Forelimb muscle (tissue), 1 donor: ENCODE measurements at regions not wholly inside any gene's neighbourhood (a gene's known extent, or its start where the extent isn't known, plus 50 kb on each side); places are given as distances from the start of the nearest gene placed in this dataset.

ENCODE experiments used
- DNase-seq: peaks from one replicate; pipeline ENCODE4 v3.0.0-alpha.2; 2013; ENCODE audit warnings: low read depth

DNA sequence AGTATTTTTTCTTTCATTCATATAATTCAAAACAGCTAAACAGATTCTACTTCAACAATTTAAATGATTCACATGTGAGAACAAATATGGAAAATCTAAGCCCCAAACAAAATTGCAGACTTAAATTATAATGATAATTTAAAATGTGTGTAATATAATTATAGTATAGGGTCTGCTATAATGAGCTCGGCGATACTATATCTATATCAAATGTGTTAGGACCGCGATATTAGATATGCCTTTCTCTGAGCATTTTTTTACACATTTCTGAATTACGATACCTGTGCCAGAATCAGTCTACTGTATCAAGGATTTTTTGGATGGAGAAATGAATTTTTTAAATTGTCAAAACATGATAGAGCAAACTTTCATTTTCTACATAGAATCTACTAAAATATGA lies 808.8 kb upstream of the POU3F3 start:
- DNase-seq = no peak

- DNase-seq = no peak
Measured at GRCh38 chr2:104046466-104046865, 807.4 kb upstream of the POU3F3 start.

DNA sequence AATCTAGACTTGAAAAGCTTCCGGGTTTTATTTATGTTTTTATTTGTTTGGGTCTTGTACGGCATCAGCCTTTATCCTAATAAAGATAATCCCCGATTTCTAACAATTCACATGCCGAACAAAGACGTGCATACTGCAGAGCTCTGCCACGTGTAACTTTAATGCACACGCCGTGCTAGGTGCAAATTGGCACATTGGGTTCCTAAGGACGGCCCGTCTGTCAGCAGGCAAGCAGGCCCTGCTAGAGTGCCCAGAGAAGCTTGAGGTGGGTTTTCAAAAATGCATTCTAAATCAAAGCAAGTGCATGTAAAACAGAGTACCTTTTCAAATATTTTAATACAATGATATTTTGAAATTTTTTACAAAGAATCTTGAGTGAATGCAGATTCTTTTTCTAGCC lies 806.4 kb upstream of the POU3F3 start:
- no peak for DNase-seq

DNA sequence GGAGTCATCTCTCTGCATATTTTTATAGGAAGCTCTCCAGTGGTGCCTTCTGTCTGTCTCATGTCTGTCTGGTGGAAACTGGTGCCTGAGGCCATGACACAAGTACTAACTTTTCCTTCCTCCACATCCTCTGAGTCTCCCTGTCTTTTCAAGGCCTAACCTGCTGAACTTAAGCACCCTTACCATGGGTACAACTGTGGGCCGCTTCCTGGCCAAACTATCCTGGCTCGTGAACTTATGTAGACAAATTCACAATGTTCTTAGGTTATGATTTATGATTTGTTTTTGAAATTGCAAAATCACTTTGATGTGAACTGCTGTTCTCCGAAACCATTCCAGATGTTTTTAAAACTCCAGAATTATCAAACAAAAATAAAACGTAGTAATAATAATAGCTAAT lies 804.5 kb upstream of the POU3F3 start:
- DNase-seq = no peak

DNA sequence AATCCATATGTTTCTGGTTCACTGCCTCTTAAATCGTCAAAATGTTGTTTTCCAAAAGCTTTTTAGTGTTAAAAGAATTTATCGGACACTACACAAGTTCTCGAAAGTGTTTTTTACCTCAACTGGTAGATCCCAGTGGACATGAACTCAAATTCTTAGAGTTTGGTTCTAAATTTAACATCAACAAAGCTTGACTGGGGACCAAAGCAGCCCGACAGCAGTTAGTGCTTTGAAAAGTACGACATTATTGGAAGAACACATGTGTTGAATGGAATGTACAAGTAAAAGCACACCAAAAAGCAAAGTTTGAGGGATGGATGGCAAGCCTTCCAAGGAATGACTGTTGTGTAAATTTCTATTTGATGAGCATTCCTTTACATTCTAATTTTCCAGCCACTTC lies 803.9 kb upstream of the POU3F3 start:
- no peak for DNase-seq

- no peak for DNase-seq
Measured at GRCh38 chr2:104050656-104051242, 803.2 kb upstream of the POU3F3 start.

DNA sequence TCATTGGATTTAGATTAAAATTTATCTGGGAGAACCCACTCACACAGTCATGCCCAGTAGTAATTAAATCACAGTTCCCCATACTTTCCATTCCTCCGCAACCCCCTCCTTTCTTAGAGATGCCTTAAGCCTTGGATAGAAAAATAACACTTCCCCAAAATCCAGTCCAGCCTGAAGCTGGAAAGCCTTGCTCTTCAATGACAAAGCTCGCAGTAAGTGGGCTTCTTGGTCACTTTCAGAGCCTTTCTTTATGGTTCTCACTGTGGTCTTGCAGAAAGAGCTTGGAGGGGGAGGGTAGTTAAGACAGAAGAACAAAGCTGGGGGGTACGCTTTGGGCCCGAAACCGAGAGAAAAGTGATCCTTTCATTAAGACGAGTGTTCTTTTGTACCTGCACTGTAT lies 802.1 kb upstream of the POU3F3 start:
- no peak for DNase-seq

DNA sequence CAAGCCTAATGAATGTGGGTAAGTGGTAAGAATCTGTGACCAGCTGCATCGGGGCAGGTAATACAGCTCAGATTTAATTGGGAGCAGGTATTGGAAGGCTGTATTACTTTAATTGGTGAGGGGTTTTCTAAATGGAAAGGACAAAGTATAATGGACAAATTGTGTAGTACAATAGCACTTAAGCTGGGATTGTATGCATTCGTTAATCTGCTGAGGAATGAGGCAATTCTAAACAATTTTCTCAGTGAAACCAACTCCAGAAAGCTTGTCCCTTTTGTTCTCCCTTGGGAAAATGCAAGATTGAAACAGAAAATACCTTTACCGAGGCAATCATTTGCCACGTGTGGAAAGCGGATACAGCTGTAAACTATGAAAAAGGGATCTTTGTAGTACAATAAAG lies 801.6 kb upstream of the POU3F3 start:
- no peak for DNase-seq

GRCh38 chr2:104056451-104056850 lies 797.5 kb upstream of the POU3F3 start:
- no peak for DNase-seq

GRCh38 chr2:104068665-104069064 lies 785.2 kb upstream of the POU3F3 start:
- DNase-seq = no peak

- DNase-seq = no peak
Measured at GRCh38 chr2:104077573-104077972, 776.3 kb upstream of the POU3F3 start.

GRCh38 chr2:104078431-104079157 lies 775.3 kb upstream of the POU3F3 start:
- no peak for DNase-seq

GRCh38 chr2:104088745-104089144 lies 765.2 kb upstream of the POU3F3 start:
- DNase-seq = no peak

- no peak for DNase-seq
Measured at GRCh38 chr2:104090407-104090806, 763.5 kb upstream of the POU3F3 start.

DNA sequence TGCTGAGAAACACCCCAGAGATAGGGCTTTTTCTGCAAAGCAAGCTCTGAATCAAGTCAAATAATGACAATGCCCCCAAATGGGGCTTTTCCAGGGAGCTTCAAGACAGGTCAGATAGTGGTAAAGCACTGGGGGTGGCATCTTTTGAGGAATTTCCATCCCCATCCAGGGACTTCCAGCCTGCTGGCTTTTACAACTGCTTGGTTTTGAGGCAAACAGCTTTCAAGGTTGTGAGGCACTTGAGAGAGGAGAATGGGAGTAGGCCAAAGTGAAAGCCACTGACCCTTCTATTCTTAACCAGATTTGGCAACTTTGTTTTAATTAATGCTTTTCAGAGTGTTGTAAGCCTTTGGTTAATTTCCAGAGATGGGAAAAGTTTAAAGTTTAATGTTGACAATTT lies 762.0 kb upstream of the POU3F3 start:
- no peak for DNase-seq

DNA sequence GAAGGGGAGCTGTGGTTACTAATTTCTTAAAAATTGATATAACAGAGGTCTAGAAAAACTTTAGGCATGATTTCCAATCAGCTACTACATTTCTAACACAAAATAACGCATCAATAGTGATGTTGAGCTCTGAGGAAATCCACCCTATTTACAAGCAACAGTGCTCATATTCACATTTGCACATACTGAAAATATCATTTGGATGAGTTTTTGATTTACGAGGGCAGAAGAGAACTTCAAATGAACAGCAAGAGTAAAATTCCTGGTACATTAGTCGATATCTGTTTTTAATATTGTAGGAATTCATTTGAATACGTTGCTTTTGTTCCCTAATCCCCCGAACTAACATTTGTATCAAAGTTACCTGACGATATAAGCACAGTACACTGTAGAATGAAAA lies 761.0 kb upstream of the POU3F3 start:
- DNase-seq = no peak

DNA sequence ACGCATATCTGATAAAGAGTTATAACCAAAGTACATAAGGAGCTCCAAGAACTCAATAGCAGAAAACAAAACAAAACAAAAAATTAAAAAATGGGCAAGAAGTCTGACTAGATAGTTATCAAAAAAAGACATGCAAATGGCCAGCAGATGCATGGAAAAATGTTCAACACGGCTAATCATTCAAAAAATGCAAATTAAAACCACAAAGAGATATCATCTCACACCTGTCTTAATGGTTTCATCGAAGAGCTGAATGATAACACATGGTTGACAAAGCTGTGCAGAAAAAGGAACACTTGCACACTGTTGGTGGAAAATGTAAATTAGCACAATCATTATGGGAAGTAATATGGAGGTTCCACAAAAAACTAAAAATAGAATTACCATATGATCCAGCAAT lies 751.3 kb upstream of the POU3F3 start:
- no peak for DNase-seq

DNA sequence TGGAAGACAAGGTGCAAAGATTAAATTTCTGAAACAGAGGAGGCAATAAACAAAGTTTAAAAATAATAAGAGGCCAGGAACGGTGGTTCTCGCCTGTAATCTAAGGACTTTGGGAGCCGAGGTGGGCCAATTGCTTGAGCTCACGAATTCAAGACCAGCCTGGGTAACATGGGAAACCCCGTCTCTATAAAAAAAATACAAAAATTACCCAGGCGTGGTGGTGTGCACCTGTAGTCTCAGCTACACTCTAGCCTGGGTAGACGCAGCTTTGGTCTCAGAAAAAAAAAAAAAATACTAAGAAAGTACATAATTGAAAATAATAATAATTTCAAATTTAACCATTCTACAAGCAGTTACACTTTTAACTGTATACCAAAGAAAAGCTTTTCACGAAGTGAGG lies 744.6 kb upstream of the POU3F3 start:
- DNase-seq = no peak

- no peak for DNase-seq
Measured at GRCh38 chr2:104118889-104119288, 735.0 kb upstream of the POU3F3 start.

GRCh38 chr2:104120171-104120570 lies 733.7 kb upstream of the POU3F3 start:
- no peak for DNase-seq

DNA sequence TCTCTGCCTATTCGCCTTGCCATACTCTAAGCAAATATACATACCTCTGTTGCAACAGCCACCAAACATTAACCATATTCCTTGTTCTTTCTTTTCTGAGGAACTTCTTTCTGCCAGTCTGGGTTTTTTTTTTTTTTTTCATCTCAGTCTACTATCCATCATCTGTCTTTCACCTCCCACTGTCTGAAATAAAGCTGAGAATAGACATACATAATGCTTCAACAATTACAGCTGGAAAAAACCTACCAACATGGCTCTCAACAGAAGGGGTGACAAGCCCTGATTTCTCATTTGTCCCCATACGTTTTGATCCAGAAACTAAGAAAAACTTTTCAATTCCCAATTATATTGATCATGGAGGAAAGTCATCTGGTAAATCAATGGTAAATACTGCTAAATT lies 728.8 kb upstream of the POU3F3 start:
- DNase-seq = no peak

DNA sequence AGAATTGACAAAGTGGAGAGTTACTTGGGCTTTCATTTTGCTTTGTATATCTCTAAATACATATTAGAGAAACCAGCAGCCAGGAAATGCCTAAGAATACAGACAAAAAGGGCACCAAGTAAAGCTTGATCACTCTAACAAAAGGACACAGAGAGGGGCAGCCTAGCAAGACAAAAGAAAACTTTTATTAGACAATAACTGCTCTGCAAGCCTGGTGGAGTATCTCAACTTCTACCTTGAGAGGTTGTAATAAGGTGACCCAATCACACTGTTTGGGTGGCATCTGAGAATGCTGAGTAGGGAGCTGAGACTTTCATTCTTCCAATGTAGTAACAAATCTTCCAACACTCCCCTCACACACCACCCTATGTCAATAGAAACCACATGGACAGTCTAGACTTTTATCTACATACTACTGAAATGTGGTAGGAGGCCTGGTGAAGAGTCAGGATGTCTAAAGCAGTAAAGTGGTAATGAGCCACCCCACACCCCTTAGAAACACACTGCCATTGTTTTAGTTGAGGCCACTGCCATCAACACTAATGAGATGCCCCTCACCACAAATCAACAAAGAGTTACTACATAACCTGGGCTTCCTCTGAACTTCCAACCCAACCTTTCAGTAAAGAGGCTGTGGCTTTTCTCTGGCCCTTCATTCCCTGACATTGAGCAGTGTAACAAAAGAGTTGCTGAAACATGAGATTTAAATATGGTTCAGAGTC lies 726.7 kb upstream of the POU3F3 start:
- no peak for DNase-seq

GRCh38 chr2:104140361-104140760 lies 713.6 kb upstream of the POU3F3 start:
- no peak for DNase-seq
